ENCODE measurements at regions not wholly inside any gene's neighbourhood (a gene's known extent, or its start where the extent isn't known, plus 50 kb on each side); places are given as distances from the start of the nearest gene placed in this dataset.
A peak's percentile ranks its signal among the peaks of the same experiment; 100 is the strongest.

- DNase-seq (ENCODE audit: low read depth) = peak; percentile 67
- no peak overlapping the region for H3K4me3 ChIP-seq (ENCODE audit: low read depth, low read length)
- TF ChIP-seq CTCF (conservative IDR thresholded peaks at IDR 0.05; ENCODE audit: low read depth, low read length) = peak; percentile 39
Measured at GRCh38 chr4:108473163-108473720, 147.1 kb upstream of the RPL34 start.

DNA sequence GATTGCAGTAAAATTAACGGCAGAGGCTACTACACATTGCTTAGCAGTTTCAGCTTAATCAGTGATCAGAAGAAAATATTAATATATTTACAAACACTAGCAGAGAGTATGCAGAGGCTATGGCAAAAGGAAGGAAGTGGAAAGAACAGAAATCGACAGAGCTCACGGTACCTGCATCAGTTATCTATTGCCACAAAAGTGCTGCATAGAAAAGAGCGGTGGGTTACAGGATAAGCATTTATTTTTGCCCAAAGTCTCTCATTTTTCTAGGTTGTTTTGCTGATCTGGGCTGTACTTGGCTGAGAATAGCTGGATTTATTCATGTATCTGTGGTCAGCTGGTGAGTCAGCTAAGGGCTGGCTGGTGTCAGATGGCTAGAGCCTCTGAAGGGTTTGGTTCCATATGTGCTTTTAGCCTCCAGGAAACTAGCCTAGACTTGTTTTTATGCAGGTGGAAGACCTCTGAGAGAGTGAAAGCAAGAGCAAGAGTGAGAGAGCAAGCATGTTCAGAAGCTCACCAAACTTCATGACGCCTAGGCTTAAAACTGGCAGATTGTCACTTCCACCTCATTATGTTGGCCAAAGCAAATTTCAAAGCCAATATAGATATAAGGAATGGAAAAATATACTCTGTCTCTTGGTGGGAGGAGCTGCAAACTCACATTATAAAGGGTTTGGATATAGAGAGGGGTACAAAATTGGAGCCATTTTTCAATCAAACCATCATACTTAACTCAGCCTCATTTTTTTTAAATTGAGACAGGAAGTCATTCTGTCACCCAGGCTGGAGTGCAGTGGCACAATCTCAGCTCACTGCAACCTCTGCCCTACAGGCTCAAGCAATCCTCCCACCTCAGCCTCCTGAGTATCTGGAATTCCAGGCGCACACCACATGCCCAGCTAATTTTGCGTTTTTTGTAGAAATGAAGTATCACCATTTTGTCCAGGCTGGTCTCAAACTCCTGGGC is 153.2 kb upstream of the RPL34 start:
- TF ChIP-seq CTCF (conservative IDR thresholded peaks at IDR 0.05; ENCODE audit: low read depth, low read length) = no peak
- no peak overlapping the region for H3K4me3 ChIP-seq (ENCODE audit: low read depth, low read length)
- peak; percentile 94 for DNase-seq (ENCODE audit: low read depth)

DNA sequence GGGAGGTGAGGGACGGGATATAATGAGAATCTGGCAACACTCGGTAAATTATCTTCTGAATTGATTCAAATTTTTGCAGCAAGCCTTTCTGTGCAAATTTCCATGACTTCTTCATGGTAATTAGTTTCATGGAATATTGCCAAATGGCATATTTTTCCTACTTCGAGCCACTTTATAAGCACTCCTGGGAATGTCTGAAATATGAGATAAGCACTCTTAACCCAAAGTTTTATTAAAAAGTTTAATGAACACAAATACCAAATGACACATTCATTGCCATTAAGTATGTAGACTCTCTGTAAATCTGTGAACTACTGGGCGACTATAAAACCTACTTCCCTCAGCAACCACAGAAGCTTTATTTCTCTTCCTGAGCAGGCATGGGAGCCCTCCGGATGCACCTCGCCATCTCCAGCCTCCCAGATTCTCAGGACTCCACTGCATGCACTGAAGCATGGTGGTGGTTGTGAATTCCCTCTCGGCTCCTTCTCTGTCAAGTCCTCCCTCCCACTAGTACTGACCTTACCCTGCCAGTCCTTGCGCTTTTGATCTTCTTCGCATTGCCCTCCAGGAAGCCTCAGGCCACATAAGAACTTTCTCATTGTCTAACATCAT is 154.4 kb upstream of the RPL34 start:
- TF ChIP-seq CTCF (conservative IDR thresholded peaks at IDR 0.05; ENCODE audit: low read depth, low read length) = no peak
- no peak overlapping the region for H3K4me3 ChIP-seq (ENCODE audit: low read depth, low read length)
- no peak for DNase-seq (ENCODE audit: low read depth)

DNA sequence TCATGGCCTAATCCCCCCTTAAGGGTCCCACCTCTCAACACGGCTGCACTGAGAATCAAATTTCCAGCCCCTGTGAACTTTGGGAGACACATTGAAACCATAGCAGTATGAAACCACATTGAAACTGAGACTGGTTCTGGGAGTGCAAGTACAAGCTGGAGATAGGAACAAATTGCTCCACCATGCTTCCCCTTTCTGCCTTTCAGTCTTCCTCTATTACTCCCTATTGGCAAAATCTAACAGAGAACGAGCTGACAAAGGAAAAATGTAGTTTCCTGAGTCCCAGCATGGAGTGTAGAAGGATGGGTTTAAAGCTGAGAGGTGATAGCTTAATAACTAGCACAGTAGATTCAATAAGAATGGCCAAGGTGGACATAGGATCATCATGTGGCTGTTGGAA is 161.7 kb upstream of the RPL34 start:
- TF ChIP-seq CTCF (conservative IDR thresholded peaks at IDR 0.05; ENCODE audit: low read depth, low read length) = no peak
- H3K4me3 ChIP-seq (ENCODE audit: low read depth, low read length) = no peak overlapping the region
- no peak for DNase-seq (ENCODE audit: low read depth)

DNA sequence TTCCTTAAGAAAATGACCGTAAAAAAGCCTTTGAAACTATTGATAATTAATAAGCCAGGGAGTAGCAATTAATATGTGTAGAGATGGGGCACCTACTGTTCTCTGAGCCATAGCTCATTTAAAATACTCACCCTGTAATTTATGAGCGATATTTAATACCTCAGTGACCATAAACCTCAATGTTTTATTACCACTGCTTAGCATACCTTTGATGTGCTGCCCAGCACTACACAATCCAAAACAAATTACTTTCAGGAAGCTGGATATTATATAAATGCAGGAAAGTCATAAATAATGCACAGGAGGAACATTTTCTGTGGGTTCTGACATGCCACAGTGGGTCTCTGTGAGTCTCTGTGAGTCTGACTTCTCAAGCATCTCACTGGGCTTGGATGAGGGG is 166.1 kb upstream of the RPL34 start:
- TF ChIP-seq CTCF (conservative IDR thresholded peaks at IDR 0.05; ENCODE audit: low read depth, low read length) = no peak
- DNase-seq (ENCODE audit: low read depth) = no peak
- H3K4me3 ChIP-seq (ENCODE audit: low read depth, low read length) = no peak overlapping the region

- no peak for DNase-seq (ENCODE audit: low read depth)
- no peak overlapping the region for H3K4me3 ChIP-seq (ENCODE audit: low read depth, low read length)
- no peak for TF ChIP-seq CTCF (conservative IDR thresholded peaks at IDR 0.05; ENCODE audit: low read depth, low read length)
Measured at GRCh38 chr4:108453366-108453765, 167.0 kb upstream of the RPL34 start.
